BE2C (cell line): ENCODE measurements at regions not wholly inside any gene's neighbourhood (a gene's known extent, or its start where the extent isn't known, plus 50 kb on each side); places are given as distances from the start of the nearest gene placed in this dataset.

Experiments
- DNase-seq: peaks from one replicate; pipeline ENCODE4 v3.0.0-alpha.2; 2020
- H3K27me3 ChIP-seq: fragments of 250-450 bp; sonication (Bioruptor Pico); 2 replicates; pipeline ENCODE4 v1.5.1; 2020; ENCODE audit warnings: mild to moderate bottlenecking
- H3K36me3 ChIP-seq: fragments of 250-450 bp; sonication (Bioruptor Pico); 2 replicates; pipeline ENCODE4 v1.5.1; 2020; ENCODE audit warnings: mild to moderate bottlenecking
- H3K4me1 ChIP-seq: fragments of 250-450 bp; sonication (Bioruptor Pico); 2 replicates; pipeline ENCODE4 v1.5.1; 2020
- H3K4me3 ChIP-seq: 2 replicates; pipeline ENCODE4 v1.5.1; 2011; ENCODE audit warnings: low read depth, low read length
- H3K9me3 ChIP-seq: fragments of 250-450 bp; sonication (Bioruptor Pico); 2 replicates; pipeline ENCODE4 v1.5.1; 2020
- CTCF ChIP-seq: IDR thresholded peaks from 2 replicates; pipeline ENCODE4 v1.5.1; 2012; ENCODE audit warnings: mild to moderate bottlenecking, low read depth, low read length

- Histone ChIP-seq H3K4me1 (no peaks in the 10 kb centered on the region), H3K4me3 (no peak overlapping the region), H3K27me3 (no peaks in the 10 kb centered on the region), H3K9me3 (no peaks in the 10 kb centered on the region), H3K36me3 (no peaks in the 10 kb centered on the region)
- no peak for DNase-seq
- no peak for TF ChIP-seq CTCF
These were observed 90.1 kb upstream of the TNR start for GRCh38 chr1:175833502-175833901.

GRCh38 chr1:175830500-175830899 lies 87.1 kb upstream of the TNR start:
- no peak for DNase-seq
- Histone ChIP-seq H3K36me3 (no peaks in the 10 kb centered on the region), H3K4me3 (no peak overlapping the region), H3K4me1 (no peaks in the 10 kb centered on the region), H3K27me3 (no peaks in the 10 kb centered on the region), H3K9me3 (no peaks in the 10 kb centered on the region)
- TF ChIP-seq CTCF, result no peak

- no peak overlapping the region for H3K4me3 ChIP-seq
- H3K27me3 ChIP-seq, result no peaks in the 10 kb centered on the region
- H3K36me3 ChIP-seq, result no peaks in the 10 kb centered on the region
- no peak for DNase-seq
- no peaks in the 10 kb centered on the region for H3K9me3 ChIP-seq
- H3K4me1 ChIP-seq, result no peaks in the 10 kb centered on the region
- no peak for TF ChIP-seq CTCF
These were observed 86.5 kb upstream of the TNR start for GRCh38 chr1:175829845-175830244.

- H3K4me3 ChIP-seq, result no peak overlapping the region
- DNase-seq, result no peak
- no peak for TF ChIP-seq CTCF
- no peaks in the 10 kb centered on the region for H3K27me3 ChIP-seq
- H3K9me3 ChIP-seq, result no peaks in the 10 kb centered on the region
- no peaks in the 10 kb centered on the region for H3K36me3 ChIP-seq
- H3K4me1 ChIP-seq, result no peaks in the 10 kb centered on the region
These were observed 83.3 kb upstream of the TNR start for GRCh38 chr1:175826705-175827104.

- no peaks in the 10 kb centered on the region for H3K36me3 ChIP-seq
- H3K27me3 ChIP-seq, result no peaks in the 10 kb centered on the region
- no peak overlapping the region for H3K4me3 ChIP-seq
- no peaks in the 10 kb centered on the region for H3K4me1 ChIP-seq
- no peaks in the 10 kb centered on the region for H3K9me3 ChIP-seq
- peak; percentile 31; the same call in 1 of the 2 replicates for TF ChIP-seq CTCF
- no peak for DNase-seq
These were observed 80.7 kb upstream of the TNR start for GRCh38 chr1:175824079-175824478.

- Histone ChIP-seq H3K4me1 (no peaks in the 10 kb centered on the region), H3K27me3 (no peaks in the 10 kb centered on the region), H3K36me3 (no peaks in the 10 kb centered on the region), H3K9me3 (no peaks in the 10 kb centered on the region), H3K4me3 (no peak overlapping the region)
- DNase-seq, result no peak
- no peak for TF ChIP-seq CTCF
These were observed 80.0 kb upstream of the TNR start for GRCh38 chr1:175823406-175823805.
